ENCODE measurements at regions not wholly inside any gene's neighbourhood (a gene's known extent, or its start where the extent isn't known, plus 50 kb on each side); places are given as distances from the start of the nearest gene placed in this dataset.

DNA sequence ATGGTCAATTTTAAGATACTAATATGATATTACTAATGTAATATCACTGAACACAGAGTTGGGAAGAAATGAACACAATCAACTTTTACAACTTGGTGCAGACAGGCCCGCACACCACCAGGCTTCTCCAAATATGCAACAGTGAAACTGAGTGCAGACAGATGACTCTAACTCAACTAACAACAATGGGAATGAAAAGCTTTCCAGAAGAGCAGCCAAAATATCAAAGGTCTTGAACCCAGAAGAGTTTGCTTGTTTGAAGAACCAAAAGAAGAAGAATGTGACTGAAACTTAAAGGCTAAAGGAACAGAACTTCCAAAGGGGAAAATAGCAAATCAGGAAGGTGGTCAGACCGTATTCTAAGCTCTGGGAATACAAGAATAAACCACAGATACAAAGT is 89.8 kb upstream of the COL11A1 start:
- TF ChIP-seq, protein P1, sequence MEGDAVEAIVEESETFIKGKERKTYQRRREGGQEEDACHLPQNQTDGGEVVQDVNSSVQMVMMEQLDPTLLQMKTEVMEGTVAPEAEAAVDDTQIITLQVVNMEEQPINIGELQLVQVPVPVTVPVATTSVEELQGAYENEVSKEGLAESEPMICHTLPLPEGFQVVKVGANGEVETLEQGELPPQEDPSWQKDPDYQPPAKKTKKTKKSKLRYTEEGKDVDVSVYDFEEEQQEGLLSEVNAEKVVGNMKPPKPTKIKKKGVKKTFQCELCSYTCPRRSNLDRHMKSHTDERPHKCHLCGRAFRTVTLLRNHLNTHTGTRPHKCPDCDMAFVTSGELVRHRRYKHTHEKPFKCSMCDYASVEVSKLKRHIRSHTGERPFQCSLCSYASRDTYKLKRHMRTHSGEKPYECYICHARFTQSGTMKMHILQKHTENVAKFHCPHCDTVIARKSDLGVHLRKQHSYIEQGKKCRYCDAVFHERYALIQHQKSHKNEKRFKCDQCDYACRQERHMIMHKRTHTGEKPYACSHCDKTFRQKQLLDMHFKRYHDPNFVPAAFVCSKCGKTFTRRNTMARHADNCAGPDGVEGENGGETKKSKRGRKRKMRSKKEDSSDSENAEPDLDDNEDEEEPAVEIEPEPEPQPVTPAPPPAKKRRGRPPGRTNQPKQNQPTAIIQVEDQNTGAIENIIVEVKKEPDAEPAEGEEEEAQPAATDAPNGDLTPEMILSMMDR (IDR thresholded peaks at IDR 0.05) = no peak
- no peak for TF ChIP-seq EZH2 (IDR thresholded peaks at IDR 0.05)
- TF ChIP-seq EZH2phosphoT487 (IDR thresholded peaks at IDR 0.05) = no peak

Data from neural progenitor cell (in vitro differentiated cells).